ENCODE measurements at regions not wholly inside any gene's neighbourhood (a gene's known extent, or its start where the extent isn't known, plus 50 kb on each side); places are given as distances from the start of the nearest gene placed in this dataset.

- H3K36me3 Mint-ChIP-seq: no peaks in the 10 kb centered on the region
- no peak overlapping the region for H3K27ac Mint-ChIP-seq
- H3K9me3 Mint-ChIP-seq: no peaks in the 10 kb centered on the region
- peaks cover 2% of the 10 kb centered on the region for H3K27me3 Mint-ChIP-seq
- no peak for DNase-seq (ENCODE audit: low spot score in 2 of 2)
- H3K4me3 Mint-ChIP-seq: no peak overlapping the region
- ATAC-seq (ENCODE audit: low read depth): no peak
- H3K4me1 Mint-ChIP-seq: no peaks in the 10 kb centered on the region
Measured at GRCh38 chr7:46156086-46156485, 235.0 kb upstream of the IGFBP3 start.

DNA sequence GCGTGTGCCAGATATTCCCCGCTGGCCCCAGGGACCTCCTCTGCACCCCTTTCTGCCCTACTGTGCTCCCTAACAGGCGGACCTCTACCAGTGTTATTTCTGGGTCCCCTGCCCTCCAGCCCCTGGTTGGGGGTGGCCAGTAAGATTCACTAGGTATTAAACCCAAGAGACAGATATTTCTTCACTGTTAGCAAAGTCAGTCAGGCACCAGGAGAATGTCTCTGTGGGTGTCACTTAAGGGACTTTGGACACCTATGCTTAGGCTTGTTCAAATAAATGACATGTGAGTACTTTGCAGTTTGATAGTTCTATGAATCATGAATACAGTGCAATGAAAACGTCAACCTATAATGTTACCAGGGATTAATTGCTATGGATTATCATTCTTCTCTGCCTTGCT is 234.3 kb upstream of the IGFBP3 start:
- no peaks in the 10 kb centered on the region for H3K36me3 Mint-ChIP-seq
- no peak overlapping the region for H3K4me3 Mint-ChIP-seq
- H3K9me3 Mint-ChIP-seq: no peaks in the 10 kb centered on the region
- H3K27me3 Mint-ChIP-seq: peaks cover 2% of the 10 kb centered on the region
- no peak for DNase-seq (ENCODE audit: low spot score in 2 of 2)
- H3K27ac Mint-ChIP-seq: no peak overlapping the region
- no peak for ATAC-seq (ENCODE audit: low read depth)
- H3K4me1 Mint-ChIP-seq: no peaks in the 10 kb centered on the region

- no peaks in the 10 kb centered on the region for H3K36me3 Mint-ChIP-seq
- DNase-seq (ENCODE audit: low spot score in 2 of 2) (no peak), ATAC-seq (ENCODE audit: low read depth) (no peak)
- H3K4me3 Mint-ChIP-seq: no peak overlapping the region
- H3K9me3 Mint-ChIP-seq: no peaks in the 10 kb centered on the region
- peaks cover 2% of the 10 kb centered on the region for H3K27me3 Mint-ChIP-seq
- H3K4me1 Mint-ChIP-seq: no peaks in the 10 kb centered on the region
- H3K27ac Mint-ChIP-seq: no peak overlapping the region
Measured at GRCh38 chr7:46153951-46154787, 233.1 kb upstream of the IGFBP3 start.

- H3K27me3 Mint-ChIP-seq: peaks cover 2% of the 10 kb centered on the region
- ATAC-seq (ENCODE audit: low read depth): no peak
- no peaks in the 10 kb centered on the region for H3K4me1 Mint-ChIP-seq
- DNase-seq (ENCODE audit: low spot score in 2 of 2): no peak
- no peaks in the 10 kb centered on the region for H3K36me3 Mint-ChIP-seq
- H3K4me3 Mint-ChIP-seq: no peak overlapping the region
- H3K27ac Mint-ChIP-seq: no peak overlapping the region
- peaks cover 2% of the 10 kb centered on the region for H3K9me3 Mint-ChIP-seq
Measured at GRCh38 chr7:46153583-46153950, 232.5 kb upstream of the IGFBP3 start.

DNA sequence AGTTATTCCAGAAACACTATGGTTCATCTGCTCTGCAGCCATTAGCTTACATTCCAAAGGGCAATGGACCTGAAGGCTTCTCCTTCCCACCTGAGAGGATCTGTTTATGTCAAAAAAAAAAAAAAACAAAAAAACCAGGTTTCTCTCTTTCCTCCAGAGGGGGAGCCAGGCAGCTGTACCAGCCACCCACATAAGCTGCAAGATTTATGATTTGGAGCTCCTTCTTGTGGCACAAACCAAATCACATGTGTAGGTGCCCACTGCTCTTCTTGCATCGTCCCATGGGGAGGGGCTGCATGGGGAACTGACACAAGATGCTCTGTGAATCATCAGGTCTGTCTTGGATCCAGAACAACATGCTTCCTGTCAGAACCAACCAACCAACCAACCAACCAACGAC is 231.6 kb upstream of the IGFBP3 start:
- H3K9me3 Mint-ChIP-seq: peaks cover 2% of the 10 kb centered on the region
- H3K27me3 Mint-ChIP-seq: peaks cover 2% of the 10 kb centered on the region
- H3K4me3 Mint-ChIP-seq: no peak overlapping the region
- no peak overlapping the region for H3K27ac Mint-ChIP-seq
- ATAC-seq (ENCODE audit: low read depth): no peak
- DNase-seq (ENCODE audit: low spot score in 2 of 2): no peak
- no peaks in the 10 kb centered on the region for H3K4me1 Mint-ChIP-seq
- H3K36me3 Mint-ChIP-seq: no peaks in the 10 kb centered on the region

DNA sequence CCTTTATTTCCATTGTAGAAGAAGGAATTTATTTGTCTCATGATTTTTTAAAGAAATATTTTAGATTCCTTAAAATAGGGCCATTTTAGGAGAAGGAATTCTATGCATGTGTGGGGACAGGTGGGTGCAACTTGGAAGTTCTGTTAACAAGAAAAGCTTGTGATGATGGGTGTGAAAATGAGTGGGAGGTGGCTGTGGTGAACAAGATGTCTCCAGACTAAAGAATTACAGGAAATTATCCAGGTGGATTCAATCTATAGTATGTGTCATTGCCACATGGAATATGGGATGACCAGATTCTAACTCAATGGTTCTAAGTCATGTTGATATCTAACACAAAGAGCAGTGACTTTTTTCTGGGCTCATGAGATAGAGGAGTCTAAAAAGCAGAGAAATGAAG is 229.6 kb upstream of the IGFBP3 start:
- Mint-ChIP-seq H3K27ac (no peak overlapping the region), H3K4me1 (no peaks in the 10 kb centered on the region), H3K27me3 (no peaks in the 10 kb centered on the region), H3K9me3 (peaks cover 2% of the 10 kb centered on the region), H3K36me3 (no peaks in the 10 kb centered on the region), H3K4me3 (no peak overlapping the region)
- DNase-seq (ENCODE audit: low spot score in 2 of 2) (no peak), ATAC-seq (ENCODE audit: low read depth) (no peak)

DNA sequence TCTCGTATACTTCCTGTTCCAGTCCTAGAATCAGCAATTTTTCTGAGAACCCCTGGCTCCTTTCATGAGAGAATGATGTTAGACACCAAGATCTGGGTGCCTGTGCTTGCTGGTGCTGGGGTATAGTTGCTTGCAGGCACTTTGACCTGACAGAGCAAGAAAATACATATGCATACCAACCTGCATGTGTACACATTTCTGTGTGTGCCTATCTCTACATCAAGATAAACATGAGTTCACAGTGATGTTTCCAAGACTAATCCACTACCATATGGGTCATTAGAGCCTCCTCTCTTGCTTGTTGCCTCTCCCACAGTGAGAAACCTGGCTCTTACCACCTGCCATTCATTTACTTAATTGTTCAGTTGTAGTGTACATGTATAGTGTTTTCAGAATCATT is 229.1 kb upstream of the IGFBP3 start:
- no peak overlapping the region for H3K27ac Mint-ChIP-seq
- peaks cover 4% of the 10 kb centered on the region for H3K9me3 Mint-ChIP-seq
- no peaks in the 10 kb centered on the region for H3K36me3 Mint-ChIP-seq
- no peak for DNase-seq (ENCODE audit: low spot score in 2 of 2)
- ATAC-seq (ENCODE audit: low read depth): no peak
- H3K4me1 Mint-ChIP-seq: no peaks in the 10 kb centered on the region
- H3K4me3 Mint-ChIP-seq: no peak overlapping the region
- no peaks in the 10 kb centered on the region for H3K27me3 Mint-ChIP-seq

DNA sequence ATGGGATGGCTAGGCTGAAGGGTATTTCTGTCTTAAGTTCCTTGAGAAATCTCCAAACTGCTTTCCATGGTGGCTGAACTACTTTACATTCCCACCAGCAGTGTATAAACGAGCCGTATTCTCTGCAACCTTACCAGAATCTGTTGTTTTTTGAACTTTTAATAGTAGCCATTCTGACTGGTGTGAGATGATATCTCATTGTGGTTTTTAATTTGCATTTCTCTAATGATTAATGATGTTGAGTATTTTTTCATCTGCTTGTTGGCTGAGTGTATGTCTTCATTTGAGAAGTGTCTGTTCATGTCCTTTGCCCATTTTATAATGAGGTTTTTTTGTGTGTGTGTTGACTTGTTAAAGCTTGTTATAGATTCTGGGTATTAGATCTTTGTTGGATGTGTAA is 226.8 kb upstream of the IGFBP3 start:
- H3K4me3 Mint-ChIP-seq: no peak overlapping the region
- peaks cover 5% of the 10 kb centered on the region for H3K9me3 Mint-ChIP-seq
- no peak for ATAC-seq (ENCODE audit: low read depth)
- no peaks in the 10 kb centered on the region for H3K4me1 Mint-ChIP-seq
- H3K27me3 Mint-ChIP-seq: no peaks in the 10 kb centered on the region
- no peaks in the 10 kb centered on the region for H3K36me3 Mint-ChIP-seq
- H3K27ac Mint-ChIP-seq: no peak overlapping the region
- DNase-seq (ENCODE audit: low spot score in 2 of 2): no peak

GRCh38 chr7:46146454-46147255 is 225.6 kb upstream of the IGFBP3 start:
- Mint-ChIP-seq H3K36me3 (no peaks in the 10 kb centered on the region), H3K27me3 (no peaks in the 10 kb centered on the region), H3K27ac (no peak overlapping the region), H3K4me3 (no peak overlapping the region), H3K9me3 (peaks cover 5% of the 10 kb centered on the region), H3K4me1 (no peaks in the 10 kb centered on the region)
- no peak for ATAC-seq (ENCODE audit: low read depth)
- no peak for DNase-seq (ENCODE audit: low spot score in 2 of 2)

- Mint-ChIP-seq H3K9me3 (peaks cover 5% of the 10 kb centered on the region), H3K36me3 (no peaks in the 10 kb centered on the region), H3K4me1 (no peaks in the 10 kb centered on the region), H3K4me3 (no peak overlapping the region), H3K27me3 (no peaks in the 10 kb centered on the region), H3K27ac (no peak overlapping the region)
- DNase-seq (ENCODE audit: low spot score in 2 of 2) (no peak), ATAC-seq (ENCODE audit: low read depth) (no peak)
Measured at GRCh38 chr7:46145412-46145811, 224.3 kb upstream of the IGFBP3 start.

DNA sequence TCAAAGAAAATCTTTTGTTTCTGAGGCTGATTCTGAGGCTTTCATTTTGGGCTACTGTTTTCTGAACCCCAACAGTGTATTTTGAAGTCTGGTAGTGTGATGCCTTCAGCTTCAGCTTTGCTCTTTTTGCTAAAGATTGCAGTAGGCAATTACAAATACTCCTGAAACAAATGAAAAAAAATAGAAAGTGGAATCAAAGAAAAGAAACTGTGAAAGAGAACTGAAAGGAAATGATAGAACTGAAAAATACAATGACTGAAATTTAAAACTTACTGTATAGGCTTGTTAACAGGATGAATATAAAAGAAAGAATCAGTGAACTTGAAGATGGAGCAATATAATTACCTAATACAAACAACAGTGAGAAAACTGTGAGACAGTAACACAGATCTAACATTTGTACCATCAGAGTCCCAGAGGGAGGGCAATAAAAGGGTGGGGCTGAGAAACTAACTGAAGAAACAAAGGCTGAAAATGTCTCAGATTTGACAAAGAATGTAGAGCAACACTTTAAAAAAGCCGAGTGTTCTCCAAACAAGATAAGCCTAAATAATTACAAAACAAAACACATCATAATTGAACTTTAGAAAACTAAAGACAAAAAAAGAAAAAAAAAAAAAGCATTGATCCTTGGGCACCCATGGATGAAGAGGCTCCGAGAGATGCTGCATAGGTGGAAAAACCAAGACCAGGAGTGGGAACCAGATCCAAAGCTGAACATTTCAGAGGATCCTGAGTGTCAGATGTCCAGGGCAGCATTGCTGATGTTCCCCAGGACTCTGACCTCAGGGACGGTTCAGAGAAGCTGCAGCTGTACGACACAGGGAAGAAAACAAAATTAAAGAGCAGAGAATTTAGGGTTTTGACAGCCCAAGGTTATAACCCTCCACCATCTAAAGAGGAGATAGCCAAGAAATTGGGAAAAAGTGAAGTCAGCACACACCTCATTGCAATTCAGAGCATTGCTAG is 223.2 kb upstream of the IGFBP3 start:
- no peak for DNase-seq (ENCODE audit: low spot score in 2 of 2)
- Mint-ChIP-seq H3K27ac (no peak overlapping the region), H3K4me3 (no peak overlapping the region), H3K4me1 (no peaks in the 10 kb centered on the region), H3K9me3 (peaks cover 5% of the 10 kb centered on the region), H3K27me3 (no peaks in the 10 kb centered on the region), H3K36me3 (no peaks in the 10 kb centered on the region)
- no peak for ATAC-seq (ENCODE audit: low read depth)

GRCh38 chr7:46143421-46143820 is 222.3 kb upstream of the IGFBP3 start:
- Mint-ChIP-seq H3K27me3 (no peaks in the 10 kb centered on the region), H3K4me3 (no peak overlapping the region), H3K27ac (no peak overlapping the region), H3K4me1 (no peaks in the 10 kb centered on the region), H3K9me3 (peaks cover 3% of the 10 kb centered on the region), H3K36me3 (no peaks in the 10 kb centered on the region)
- no peak for ATAC-seq (ENCODE audit: low read depth)
- no peak for DNase-seq (ENCODE audit: low spot score in 2 of 2)

GRCh38 chr7:46139079-46139478 is 218.0 kb upstream of the IGFBP3 start:
- no peak for ATAC-seq (ENCODE audit: low read depth)
- no peaks in the 10 kb centered on the region for H3K4me1 Mint-ChIP-seq
- no peak overlapping the region for H3K4me3 Mint-ChIP-seq
- DNase-seq (ENCODE audit: low spot score in 2 of 2): no peak
- H3K27me3 Mint-ChIP-seq: no peaks in the 10 kb centered on the region
- no peak overlapping the region for H3K27ac Mint-ChIP-seq
- no peaks in the 10 kb centered on the region for H3K36me3 Mint-ChIP-seq
- H3K9me3 Mint-ChIP-seq: no peaks in the 10 kb centered on the region

GRCh38 chr7:46137725-46138124 is 216.7 kb upstream of the IGFBP3 start:
- Mint-ChIP-seq H3K4me1 (no peaks in the 10 kb centered on the region), H3K27ac (no peak overlapping the region), H3K36me3 (no peaks in the 10 kb centered on the region), H3K4me3 (no peak overlapping the region), H3K27me3 (no peaks in the 10 kb centered on the region), H3K9me3 (no peaks in the 10 kb centered on the region)
- no peak for DNase-seq (ENCODE audit: low spot score in 2 of 2)
- no peak for ATAC-seq (ENCODE audit: low read depth)

Data from memory B cell (primary cell).